ENCODE measurements at regions not wholly inside any gene's neighbourhood (a gene's known extent, or its start where the extent isn't known, plus 50 kb on each side); places are given as distances from the start of the nearest gene placed in this dataset.

DNA sequence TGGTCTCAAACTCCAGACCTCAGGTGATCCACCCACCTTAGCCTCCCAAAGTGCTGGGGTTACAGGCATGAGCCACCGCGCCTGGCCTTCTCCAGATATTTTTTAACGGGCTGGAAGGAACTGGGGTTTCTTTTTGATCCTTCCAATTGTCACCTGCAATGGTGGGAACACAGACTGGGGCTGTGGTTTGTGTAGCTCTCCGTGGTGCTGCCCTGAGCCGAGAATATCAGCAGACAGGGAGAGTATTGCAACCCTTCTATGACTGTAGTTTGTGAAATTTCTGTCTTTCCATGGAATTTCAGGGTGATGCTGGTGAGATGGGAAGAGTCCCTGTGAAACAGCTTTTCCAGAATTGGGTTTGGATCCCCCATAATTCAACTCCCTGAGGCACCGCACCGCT is 263.5 kb downstream of the ENGASE start:
- no peak for TF ChIP-seq EZH2 (IDR thresholded peaks at IDR 0.05; ENCODE audit: borderline replicate concordance, low read depth, low read length, severe bottlenecking)
- TF ChIP-seq, protein P1, sequence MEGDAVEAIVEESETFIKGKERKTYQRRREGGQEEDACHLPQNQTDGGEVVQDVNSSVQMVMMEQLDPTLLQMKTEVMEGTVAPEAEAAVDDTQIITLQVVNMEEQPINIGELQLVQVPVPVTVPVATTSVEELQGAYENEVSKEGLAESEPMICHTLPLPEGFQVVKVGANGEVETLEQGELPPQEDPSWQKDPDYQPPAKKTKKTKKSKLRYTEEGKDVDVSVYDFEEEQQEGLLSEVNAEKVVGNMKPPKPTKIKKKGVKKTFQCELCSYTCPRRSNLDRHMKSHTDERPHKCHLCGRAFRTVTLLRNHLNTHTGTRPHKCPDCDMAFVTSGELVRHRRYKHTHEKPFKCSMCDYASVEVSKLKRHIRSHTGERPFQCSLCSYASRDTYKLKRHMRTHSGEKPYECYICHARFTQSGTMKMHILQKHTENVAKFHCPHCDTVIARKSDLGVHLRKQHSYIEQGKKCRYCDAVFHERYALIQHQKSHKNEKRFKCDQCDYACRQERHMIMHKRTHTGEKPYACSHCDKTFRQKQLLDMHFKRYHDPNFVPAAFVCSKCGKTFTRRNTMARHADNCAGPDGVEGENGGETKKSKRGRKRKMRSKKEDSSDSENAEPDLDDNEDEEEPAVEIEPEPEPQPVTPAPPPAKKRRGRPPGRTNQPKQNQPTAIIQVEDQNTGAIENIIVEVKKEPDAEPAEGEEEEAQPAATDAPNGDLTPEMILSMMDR (IDR thresholded peaks at IDR 0.05; ENCODE audit: borderline replicate concordance, extremely low read depth, low read length, poor library complexity, severe bottlenecking) = no peak
- peaks cover 7% of the 10 kb centered on the region for H4K20me1 ChIP-seq (ENCODE audit: insufficient read depth, low read length)
- ATAC-seq (ENCODE audit: insufficient read depth, low read depth) = no peak; the same call in 2 of the 3 replicates
- no peaks in the 10 kb centered on the region for H3K27me3 ChIP-seq (ENCODE audit: insufficient read depth, low read length, poor library complexity)
- H3K4me2 ChIP-seq (ENCODE audit: insufficient read depth, low read length) = no peak overlapping the region
- no peak overlapping the region for H3K4me3 ChIP-seq (ENCODE audit: low read depth in 1 of 2, low read length in 2 of 2)
- no peaks in the 10 kb centered on the region for H3K36me3 ChIP-seq (ENCODE audit: insufficient read depth, low read length)
- H3K79me2 ChIP-seq (ENCODE audit: insufficient read depth, low read length) = no peaks in the 10 kb centered on the region
- no peak overlapping the region for H3K9ac ChIP-seq (ENCODE audit: low read depth, low read length)
- peak; percentile 24 for DNase-seq
- H2AFZ ChIP-seq (ENCODE audit: low read depth, low read length) = no peak overlapping the region
- H3K27ac ChIP-seq (ENCODE audit: low read length) = no peak overlapping the region
- no peaks in the 10 kb centered on the region for H3K4me1 ChIP-seq (ENCODE audit: insufficient read depth, low read length)
- H3K9me3 ChIP-seq (ENCODE audit: insufficient read depth, low read length, severe bottlenecking) = no peaks in the 10 kb centered on the region

DNA sequence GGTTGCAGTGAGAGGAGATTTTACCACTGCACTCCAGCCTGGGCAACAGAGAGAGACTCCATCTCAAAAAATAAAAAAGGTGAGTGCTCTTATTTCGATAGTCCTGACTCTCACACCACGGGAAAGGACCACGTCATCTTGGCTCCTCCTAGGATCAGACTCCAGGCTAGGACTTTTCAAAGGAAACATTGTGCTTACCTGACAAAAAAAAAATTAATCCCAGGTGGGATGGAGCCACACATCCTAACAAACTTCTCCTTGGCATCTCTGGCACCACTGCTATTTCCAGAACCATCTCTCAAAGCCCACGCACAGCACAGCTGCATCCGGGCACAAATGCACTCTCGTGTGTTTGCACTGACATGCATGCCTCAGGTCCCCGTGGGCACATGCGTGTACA is 262.4 kb downstream of the ENGASE start:
- H3K27me3 ChIP-seq (ENCODE audit: insufficient read depth, low read length, poor library complexity) = no peaks in the 10 kb centered on the region
- no peak overlapping the region for H3K4me2 ChIP-seq (ENCODE audit: insufficient read depth, low read length)
- H4K20me1 ChIP-seq (ENCODE audit: insufficient read depth, low read length) = peaks cover 7% of the 10 kb centered on the region
- no peak for DNase-seq
- H3K9me3 ChIP-seq (ENCODE audit: insufficient read depth, low read length, severe bottlenecking) = no peaks in the 10 kb centered on the region
- TF ChIP-seq, protein P1 (IDR thresholded peaks at IDR 0.05; ENCODE audit: borderline replicate concordance, extremely low read depth, low read length, poor library complexity, severe bottlenecking) = no peak
- TF ChIP-seq EZH2 (IDR thresholded peaks at IDR 0.05; ENCODE audit: borderline replicate concordance, low read depth, low read length, severe bottlenecking) = no peak
- no peak for ATAC-seq (ENCODE audit: insufficient read depth, low read depth)
- no peaks in the 10 kb centered on the region for H3K36me3 ChIP-seq (ENCODE audit: insufficient read depth, low read length)
- no peak overlapping the region for H3K9ac ChIP-seq (ENCODE audit: low read depth, low read length)
- H3K79me2 ChIP-seq (ENCODE audit: insufficient read depth, low read length) = no peaks in the 10 kb centered on the region
- H2AFZ ChIP-seq (ENCODE audit: low read depth, low read length) = no peak overlapping the region
- no peaks in the 10 kb centered on the region for H3K4me1 ChIP-seq (ENCODE audit: insufficient read depth, low read length)
- H3K27ac ChIP-seq (ENCODE audit: low read length) = no peak overlapping the region
- H3K4me3 ChIP-seq (ENCODE audit: low read depth in 1 of 2, low read length in 2 of 2) = no peak overlapping the region

DNA sequence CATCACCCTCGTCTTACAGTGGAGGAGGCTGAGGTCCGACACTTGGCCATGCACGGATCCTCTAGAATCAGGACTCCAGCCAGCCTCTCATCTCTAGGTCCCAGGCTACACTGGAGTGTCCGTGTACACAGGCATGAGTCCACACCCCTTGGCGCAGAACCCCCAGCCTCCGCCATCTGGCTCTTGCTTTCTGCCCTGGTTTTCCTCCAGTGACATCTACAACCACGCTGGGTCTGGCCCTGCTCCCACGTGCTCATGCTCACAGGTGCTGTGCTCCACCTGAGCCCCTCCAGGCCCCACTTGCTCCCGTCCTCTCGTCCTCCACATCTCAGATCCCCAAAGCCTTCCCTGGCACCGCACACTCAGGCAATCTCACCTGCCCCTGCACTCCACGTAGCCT is 260.8 kb downstream of the ENGASE start:
- H3K27me3 ChIP-seq (ENCODE audit: insufficient read depth, low read length, poor library complexity) = no peaks in the 10 kb centered on the region
- ATAC-seq (ENCODE audit: insufficient read depth, low read depth) = no peak
- no peak for TF ChIP-seq EZH2 (IDR thresholded peaks at IDR 0.05; ENCODE audit: borderline replicate concordance, low read depth, low read length, severe bottlenecking)
- TF ChIP-seq, protein P1 (IDR thresholded peaks at IDR 0.05; ENCODE audit: borderline replicate concordance, extremely low read depth, low read length, poor library complexity, severe bottlenecking) = no peak

More for the DNA sequence above, 260.8 kb downstream of the ENGASE start:
- H3K9me3 ChIP-seq (ENCODE audit: insufficient read depth, low read length, severe bottlenecking) = no peaks in the 10 kb centered on the region
- peaks cover 20% of the 10 kb centered on the region for H4K20me1 ChIP-seq (ENCODE audit: insufficient read depth, low read length)
- H3K36me3 ChIP-seq (ENCODE audit: insufficient read depth, low read length) = no peaks in the 10 kb centered on the region
- no peak overlapping the region for H3K9ac ChIP-seq (ENCODE audit: low read depth, low read length)
- DNase-seq = no peak
- H3K4me3 ChIP-seq (ENCODE audit: low read depth in 1 of 2, low read length in 2 of 2) = no peak overlapping the region
- H3K27ac ChIP-seq (ENCODE audit: low read length) = no peak overlapping the region
- no peak overlapping the region for H2AFZ ChIP-seq (ENCODE audit: low read depth, low read length)
- no peak overlapping the region for H3K4me2 ChIP-seq (ENCODE audit: insufficient read depth, low read length)
- no peaks in the 10 kb centered on the region for H3K79me2 ChIP-seq (ENCODE audit: insufficient read depth, low read length)
- H3K4me1 ChIP-seq (ENCODE audit: insufficient read depth, low read length) = no peaks in the 10 kb centered on the region

All from DND-41 (cell line).